Stimulated activated CD8-positive, alpha-beta memory T cell treated with anti-CD3 and anti-CD28 coated beads, Interleukin-15, amount 100 ng/mL, for 48 hours (primary cell): ENCODE measurements at regions not wholly inside any gene's neighbourhood (a gene's known extent, or its start where the extent isn't known, plus 50 kb on each side); places are given as distances from the start of the nearest gene placed in this dataset.

Experiments used
- DNase-seq, 2 donors: peaks; one replicate each; pipeline ENCODE4 v3.0.0-alpha.2; 2020; ENCODE audit warnings: low read depth in 2 of 2

GRCh38 chr18:45482286-45482685 is 133.0 kb upstream of the SLC14A2 start:
- no peak for DNase-seq

GRCh38 chr18:45487581-45487980 is 127.7 kb upstream of the SLC14A2 start:
- no peak for DNase-seq

- no peak for DNase-seq
These were observed 126.6 kb upstream of the SLC14A2 start for GRCh38 chr18:45488645-45489044.

- DNase-seq: no peak
These were observed 121.4 kb upstream of the SLC14A2 start for GRCh38 chr18:45493830-45494229.

GRCh38 chr18:45494811-45495210 is 120.5 kb upstream of the SLC14A2 start:
- no peak for DNase-seq

- DNase-seq: no peak
These were observed 118.5 kb upstream of the SLC14A2 start for GRCh38 chr18:45496741-45497140.

GRCh38 chr18:45497595-45498286 is 117.5 kb upstream of the SLC14A2 start:
- no peak for DNase-seq

GRCh38 chr18:45498287-45498658 is 117.0 kb upstream of the SLC14A2 start:
- no peak for DNase-seq

GRCh38 chr18:45503990-45504389 is 111.3 kb upstream of the SLC14A2 start:
- no peak for DNase-seq

- no peak for DNase-seq
These were observed 109.6 kb upstream of the SLC14A2 start for GRCh38 chr18:45505497-45506206.

GRCh38 chr18:45506951-45507350 is 108.3 kb upstream of the SLC14A2 start:
- DNase-seq: no peak

- no peak for DNase-seq
These were observed 105.7 kb upstream of the SLC14A2 start for GRCh38 chr18:45509535-45509934.

- no peak for DNase-seq
These were observed 104.6 kb upstream of the SLC14A2 start for GRCh38 chr18:45510656-45511055.

GRCh38 chr18:45512363-45512953 is 102.8 kb upstream of the SLC14A2 start:
- no peak for DNase-seq

GRCh38 chr18:45517181-45517741 is 98.0 kb upstream of the SLC14A2 start:
- no peak for DNase-seq

- no peak for DNase-seq
These were observed 96.7 kb upstream of the SLC14A2 start for GRCh38 chr18:45518311-45519155.

- DNase-seq: no peak
These were observed 95.6 kb upstream of the SLC14A2 start for GRCh38 chr18:45519411-45520280.

- DNase-seq: no peak
These were observed 94.1 kb upstream of the SLC14A2 start for GRCh38 chr18:45521136-45521535.

- DNase-seq: no peak
These were observed 93.5 kb upstream of the SLC14A2 start for GRCh38 chr18:45521777-45522176.

GRCh38 chr18:45522371-45522770 is 92.9 kb upstream of the SLC14A2 start:
- DNase-seq: no peak

GRCh38 chr18:45525301-45525700 is 90.0 kb upstream of the SLC14A2 start:
- DNase-seq: no peak
